GM12872 (cell line): ENCODE measurements at regions not wholly inside any gene's neighbourhood (a gene's known extent, or its start where the extent isn't known, plus 50 kb on each side); places are given as distances from the start of the nearest gene placed in this dataset.

Experiments used
- TF ChIP-seq, protein P1 (sequence below): IDR thresholded peaks from 3 replicates; pipeline ENCODE4 v1.5.1; 2011; ENCODE audit warnings: low read depth, mild to moderate bottlenecking, low read length, moderate library complexity; ENCODE audit not compliant: insufficient read depth

DNA sequence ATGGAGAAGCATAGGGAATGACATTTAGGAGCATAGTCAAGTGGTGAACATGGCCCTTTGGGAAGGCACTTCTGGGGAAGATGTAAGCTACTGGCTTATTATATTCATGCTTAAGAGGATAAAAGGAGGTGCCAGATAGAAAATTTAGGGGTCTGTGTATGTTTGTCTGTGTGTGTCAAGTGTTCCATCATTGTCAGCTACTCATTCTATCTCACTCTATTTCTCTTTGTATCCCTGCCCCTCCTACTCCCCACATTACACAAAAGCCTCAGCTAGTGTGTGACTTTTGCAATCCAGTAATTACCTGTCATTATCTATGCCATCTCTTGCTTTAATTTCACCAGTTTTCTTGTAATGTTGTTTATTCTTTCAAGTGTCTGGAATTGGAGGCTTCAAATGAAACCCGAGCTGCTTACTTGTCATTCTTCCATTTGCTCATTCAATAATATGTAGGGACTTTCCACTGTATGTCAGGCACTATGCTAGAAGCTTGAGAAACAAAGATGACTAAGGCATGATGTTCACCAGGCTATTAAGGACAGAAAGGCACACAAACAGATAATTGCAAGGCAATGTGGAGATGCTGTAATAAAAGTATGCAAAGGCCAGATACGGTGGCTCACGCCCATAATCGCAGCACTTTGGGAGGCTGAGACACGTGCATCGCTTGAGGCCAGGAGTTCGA is 229.8 kb upstream of the TEX13C start:
- TF ChIP-seq, protein P1, sequence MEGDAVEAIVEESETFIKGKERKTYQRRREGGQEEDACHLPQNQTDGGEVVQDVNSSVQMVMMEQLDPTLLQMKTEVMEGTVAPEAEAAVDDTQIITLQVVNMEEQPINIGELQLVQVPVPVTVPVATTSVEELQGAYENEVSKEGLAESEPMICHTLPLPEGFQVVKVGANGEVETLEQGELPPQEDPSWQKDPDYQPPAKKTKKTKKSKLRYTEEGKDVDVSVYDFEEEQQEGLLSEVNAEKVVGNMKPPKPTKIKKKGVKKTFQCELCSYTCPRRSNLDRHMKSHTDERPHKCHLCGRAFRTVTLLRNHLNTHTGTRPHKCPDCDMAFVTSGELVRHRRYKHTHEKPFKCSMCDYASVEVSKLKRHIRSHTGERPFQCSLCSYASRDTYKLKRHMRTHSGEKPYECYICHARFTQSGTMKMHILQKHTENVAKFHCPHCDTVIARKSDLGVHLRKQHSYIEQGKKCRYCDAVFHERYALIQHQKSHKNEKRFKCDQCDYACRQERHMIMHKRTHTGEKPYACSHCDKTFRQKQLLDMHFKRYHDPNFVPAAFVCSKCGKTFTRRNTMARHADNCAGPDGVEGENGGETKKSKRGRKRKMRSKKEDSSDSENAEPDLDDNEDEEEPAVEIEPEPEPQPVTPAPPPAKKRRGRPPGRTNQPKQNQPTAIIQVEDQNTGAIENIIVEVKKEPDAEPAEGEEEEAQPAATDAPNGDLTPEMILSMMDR: no peak

DNA sequence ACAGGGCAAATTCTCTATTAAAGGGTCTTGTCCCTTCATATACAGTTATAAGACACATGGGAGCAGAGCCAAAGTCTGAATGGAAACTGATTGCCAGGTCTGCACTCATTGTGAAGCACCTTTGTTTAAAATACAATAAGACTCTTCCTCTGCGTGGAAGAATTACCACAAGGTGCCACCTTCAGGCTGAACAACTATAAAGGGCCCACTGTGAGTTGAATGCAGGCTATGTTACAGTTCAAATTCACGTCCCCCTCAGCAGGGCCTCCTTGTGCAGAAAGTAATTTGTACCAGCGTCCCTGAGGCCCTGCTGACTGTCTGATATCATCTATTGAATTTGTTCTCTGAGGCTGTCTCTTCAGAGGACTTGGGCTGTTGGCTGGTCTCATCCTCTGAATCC is 225.8 kb upstream of the TEX13C start:
- TF ChIP-seq, protein P1: no peak

DNA sequence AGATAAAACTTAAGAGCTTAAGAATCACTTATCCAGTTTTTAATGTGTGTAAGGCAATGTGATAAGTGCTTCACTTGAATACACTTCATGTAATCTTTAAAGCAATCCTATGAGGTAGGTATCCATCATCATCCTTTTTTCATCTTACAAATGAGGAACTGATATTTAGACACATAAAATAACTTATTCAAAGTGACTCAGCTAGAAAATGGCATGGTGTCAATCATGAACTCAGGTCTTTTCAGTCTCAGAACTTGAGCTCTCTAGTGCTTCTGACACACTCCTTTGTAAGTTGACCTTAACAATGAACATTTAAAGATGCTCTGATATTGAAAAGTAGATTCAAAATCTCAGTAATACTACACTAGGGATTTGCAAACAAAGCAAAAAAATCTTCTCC is 224.8 kb upstream of the TEX13C start:
- TF ChIP-seq, protein P1: no peak

DNA sequence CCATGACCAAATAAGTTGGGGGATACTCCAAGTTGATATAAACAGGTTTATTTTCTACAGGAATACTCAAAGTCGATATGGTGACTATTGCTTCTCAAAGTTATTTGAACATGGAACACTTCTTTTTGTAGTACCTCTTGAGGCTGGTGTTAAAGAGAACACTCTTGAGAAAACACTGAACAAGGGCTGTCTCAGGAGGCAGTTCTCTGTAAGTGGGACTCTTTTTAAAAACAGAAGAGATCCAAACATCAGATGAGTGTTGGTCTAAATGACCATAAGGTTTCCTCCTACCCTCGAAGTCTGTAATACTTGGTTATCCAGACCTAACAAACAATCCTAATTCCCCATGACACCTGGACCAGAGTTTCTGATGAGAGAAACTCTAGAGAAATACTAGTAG is 223.2 kb upstream of the TEX13C start:
- TF ChIP-seq, protein P1: no peak

DNA sequence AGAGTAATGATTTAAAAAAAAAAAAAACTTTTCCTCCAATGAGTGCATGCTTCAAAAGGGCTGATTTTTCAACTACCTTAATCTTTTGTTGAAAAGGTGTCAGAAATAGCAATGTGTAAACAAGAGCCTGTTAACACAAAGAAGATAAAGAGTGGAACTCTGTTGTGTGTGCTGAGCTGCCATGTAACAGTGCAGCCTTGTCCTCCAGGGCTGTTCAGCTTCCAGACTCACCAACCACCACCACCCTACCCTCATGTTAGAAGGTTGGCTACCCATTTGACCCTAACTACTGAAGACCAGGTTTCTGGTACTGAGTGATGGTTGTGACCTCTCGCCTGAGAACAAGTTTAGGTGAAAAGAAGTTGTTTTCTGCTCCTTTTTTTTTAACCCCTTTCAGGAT is 222.8 kb upstream of the TEX13C start:
- TF ChIP-seq, protein P1: no peak

- TF ChIP-seq, protein P1: no peak
These were observed 217.5 kb upstream of the TEX13C start for GRCh38 chrX:125101971-125102755.

- TF ChIP-seq, protein P1: no peak
These were observed 216.0 kb upstream of the TEX13C start for GRCh38 chrX:125103693-125104092.
